ENCODE measurements at regions not wholly inside any gene's neighbourhood (a gene's known extent, or its start where the extent isn't known, plus 50 kb on each side); places are given as distances from the start of the nearest gene placed in this dataset.

GRCh38 chr5:17412760-17413671 lies 85.0 kb upstream of the TAF11L2 start:
- TF ChIP-seq CTCF (IDR thresholded peaks at IDR 0.05; ENCODE audit: insufficient read depth, low read length, poor library complexity, severe bottlenecking) = no peak
- TF ChIP-seq EZH2phosphoT487 (conservative IDR thresholded peaks at IDR 0.05; ENCODE audit: low read length) = no peak

Data from SU-DHL-6 (cell line).